ENCODE measurements at regions not wholly inside any gene's neighbourhood (a gene's known extent, or its start where the extent isn't known, plus 50 kb on each side); places are given as distances from the start of the nearest gene placed in this dataset.

GRCh38 chr3:64321747-64322146 lies 96.5 kb upstream of the PRICKLE2 start:
- no peaks in the 10 kb centered on the region for H3K27me3 Mint-ChIP-seq (ENCODE audit: low read depth, poor library complexity)
- peaks cover 5% of the 10 kb centered on the region for H3K36me3 Mint-ChIP-seq (ENCODE audit: low read depth)
- H3K4me3 Mint-ChIP-seq, result no peak overlapping the region
- peaks cover 8% of the 10 kb centered on the region for H3K9me3 Mint-ChIP-seq
- TF ChIP-seq CTCF (IDR thresholded peaks at IDR 0.05), result no peak
- no peak overlapping the region for H3K27ac Mint-ChIP-seq
- no peak for DNase-seq
- H3K4me1 Mint-ChIP-seq, result peaks cover 20% of the 10 kb centered on the region

GRCh38 chr3:64319391-64319790 lies 94.1 kb upstream of the PRICKLE2 start:
- H3K27ac Mint-ChIP-seq, result no peak overlapping the region
- no peaks in the 10 kb centered on the region for H3K36me3 Mint-ChIP-seq (ENCODE audit: low read depth)
- DNase-seq, result no peak
- H3K9me3 Mint-ChIP-seq, result no peaks in the 10 kb centered on the region
- H3K4me3 Mint-ChIP-seq, result no peak overlapping the region
- TF ChIP-seq CTCF (IDR thresholded peaks at IDR 0.05), result no peak
- H3K27me3 Mint-ChIP-seq (ENCODE audit: low read depth, poor library complexity), result no peaks in the 10 kb centered on the region
- peaks cover 20% of the 10 kb centered on the region for H3K4me1 Mint-ChIP-seq

- H3K36me3 Mint-ChIP-seq (ENCODE audit: low read depth), result no peaks in the 10 kb centered on the region
- no peaks in the 10 kb centered on the region for H3K9me3 Mint-ChIP-seq
- peaks cover 20% of the 10 kb centered on the region for H3K4me1 Mint-ChIP-seq
- no peak overlapping the region for H3K27ac Mint-ChIP-seq
- no peak for DNase-seq
- no peak overlapping the region for H3K4me3 Mint-ChIP-seq
- no peak for TF ChIP-seq CTCF (IDR thresholded peaks at IDR 0.05)
- H3K27me3 Mint-ChIP-seq (ENCODE audit: low read depth, poor library complexity), result no peaks in the 10 kb centered on the region
Measured at GRCh38 chr3:64318668-64319271, 93.5 kb upstream of the PRICKLE2 start.

- Mint-ChIP-seq H3K36me3 (ENCODE audit: low read depth) (no peaks in the 10 kb centered on the region), H3K9me3 (no peaks in the 10 kb centered on the region), H3K4me3 (no peak overlapping the region), H3K4me1 (peaks cover 19% of the 10 kb centered on the region), H3K27me3 (ENCODE audit: low read depth, poor library complexity) (no peaks in the 10 kb centered on the region), H3K27ac (no peak overlapping the region)
- no peak for DNase-seq
- TF ChIP-seq CTCF (IDR thresholded peaks at IDR 0.05), result no peak
Measured at GRCh38 chr3:64318001-64318400, 92.7 kb upstream of the PRICKLE2 start.

- H3K36me3 Mint-ChIP-seq (ENCODE audit: low read depth), result no peaks in the 10 kb centered on the region
- H3K4me3 Mint-ChIP-seq, result no peak overlapping the region
- no peak overlapping the region for H3K27ac Mint-ChIP-seq
- no peaks in the 10 kb centered on the region for H3K27me3 Mint-ChIP-seq (ENCODE audit: low read depth, poor library complexity)
- H3K9me3 Mint-ChIP-seq, result no peaks in the 10 kb centered on the region
- no peak for DNase-seq
- TF ChIP-seq CTCF (IDR thresholded peaks at IDR 0.05), result no peak
- peaks cover 11% of the 10 kb centered on the region for H3K4me1 Mint-ChIP-seq
Measured at GRCh38 chr3:64316971-64317370, 91.7 kb upstream of the PRICKLE2 start.

GRCh38 chr3:64311424-64312061 lies 86.3 kb upstream of the PRICKLE2 start:
- Mint-ChIP-seq H3K27me3 (ENCODE audit: low read depth, poor library complexity) (no peaks in the 10 kb centered on the region), H3K36me3 (ENCODE audit: low read depth) (no peaks in the 10 kb centered on the region), H3K4me3 (no peak overlapping the region), H3K9me3 (no peaks in the 10 kb centered on the region), H3K27ac (peak overlapping the region; percentile 40), H3K4me1 (peaks cover 9% of the 10 kb centered on the region)
- TF ChIP-seq CTCF (IDR thresholded peaks at IDR 0.05), result no peak
- no peak for DNase-seq
